GM12865 (cell line): ENCODE measurements at regions not wholly inside any gene's neighbourhood (a gene's known extent, or its start where the extent isn't known, plus 50 kb on each side); places are given as distances from the start of the nearest gene placed in this dataset.

ENCODE experiments used
- DNase-seq: peaks from one replicate; pipeline ENCODE4 v3.0.0; 2010; ENCODE audit warnings: low read depth
- H3K4me3 ChIP-seq: 2 replicates; pipeline ENCODE4 v1.5.1; 2011; ENCODE audit warnings: mild to moderate bottlenecking, low read depth, low read length, control low read depth
- TF ChIP-seq, protein P1 (sequence below): IDR thresholded peaks from 2 replicates; pipeline ENCODE4 v1.5.1; 2011; ENCODE audit warnings: low read length, control low read depth, low read depth, inconsistent platforms; ENCODE audit not compliant: insufficient read depth; ENCODE audit errors: missing control alignments

DNA sequence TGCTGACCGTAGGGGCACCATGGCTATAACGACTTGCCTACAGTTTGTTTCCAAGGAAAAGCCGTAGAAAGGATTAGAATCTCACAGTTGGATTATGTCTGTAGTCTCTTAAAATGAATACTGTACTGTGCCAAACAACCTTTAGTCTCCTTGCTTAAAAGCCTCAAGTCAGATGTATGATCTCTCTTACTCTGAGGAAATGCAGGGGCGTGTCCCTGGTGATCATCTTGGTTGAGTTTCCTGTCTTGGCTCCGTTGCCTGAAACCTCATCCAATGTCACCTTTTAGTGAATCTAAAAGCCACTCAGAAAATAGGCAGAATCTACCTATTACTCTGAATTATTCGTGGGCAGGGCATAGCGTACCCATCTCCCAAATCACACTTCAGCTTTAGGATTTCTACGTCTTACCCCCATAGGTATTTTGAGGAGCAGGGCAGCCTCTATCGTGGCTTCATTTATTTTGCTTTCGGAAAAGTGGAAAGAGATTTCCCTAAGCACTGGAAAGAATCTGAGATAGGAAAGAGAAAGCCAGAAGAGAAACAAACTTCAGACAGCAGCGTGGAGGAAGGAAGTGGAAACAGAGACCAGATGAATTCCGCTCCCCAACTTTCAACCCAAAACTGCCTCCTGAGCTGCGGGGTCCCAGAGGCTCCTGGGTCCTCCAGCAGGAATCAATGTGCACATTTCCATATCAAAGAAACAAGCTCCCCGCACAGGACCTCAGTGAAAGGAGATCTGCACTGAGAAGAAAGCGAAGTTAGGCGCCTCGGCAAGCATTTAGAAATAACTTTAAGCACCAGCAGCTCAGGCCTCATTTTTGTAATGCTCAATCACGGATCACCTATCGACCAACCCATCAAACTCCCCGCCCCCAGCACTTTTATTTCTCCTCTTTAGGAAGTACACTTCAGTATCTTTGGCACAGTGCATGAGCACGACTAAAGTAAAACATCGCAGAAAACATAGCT, 245.8 kb downstream of the ETS1 start:
- DNase-seq = no peak
- TF ChIP-seq, protein P1, sequence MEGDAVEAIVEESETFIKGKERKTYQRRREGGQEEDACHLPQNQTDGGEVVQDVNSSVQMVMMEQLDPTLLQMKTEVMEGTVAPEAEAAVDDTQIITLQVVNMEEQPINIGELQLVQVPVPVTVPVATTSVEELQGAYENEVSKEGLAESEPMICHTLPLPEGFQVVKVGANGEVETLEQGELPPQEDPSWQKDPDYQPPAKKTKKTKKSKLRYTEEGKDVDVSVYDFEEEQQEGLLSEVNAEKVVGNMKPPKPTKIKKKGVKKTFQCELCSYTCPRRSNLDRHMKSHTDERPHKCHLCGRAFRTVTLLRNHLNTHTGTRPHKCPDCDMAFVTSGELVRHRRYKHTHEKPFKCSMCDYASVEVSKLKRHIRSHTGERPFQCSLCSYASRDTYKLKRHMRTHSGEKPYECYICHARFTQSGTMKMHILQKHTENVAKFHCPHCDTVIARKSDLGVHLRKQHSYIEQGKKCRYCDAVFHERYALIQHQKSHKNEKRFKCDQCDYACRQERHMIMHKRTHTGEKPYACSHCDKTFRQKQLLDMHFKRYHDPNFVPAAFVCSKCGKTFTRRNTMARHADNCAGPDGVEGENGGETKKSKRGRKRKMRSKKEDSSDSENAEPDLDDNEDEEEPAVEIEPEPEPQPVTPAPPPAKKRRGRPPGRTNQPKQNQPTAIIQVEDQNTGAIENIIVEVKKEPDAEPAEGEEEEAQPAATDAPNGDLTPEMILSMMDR = no peak
- no peak overlapping the region for H3K4me3 ChIP-seq

DNA sequence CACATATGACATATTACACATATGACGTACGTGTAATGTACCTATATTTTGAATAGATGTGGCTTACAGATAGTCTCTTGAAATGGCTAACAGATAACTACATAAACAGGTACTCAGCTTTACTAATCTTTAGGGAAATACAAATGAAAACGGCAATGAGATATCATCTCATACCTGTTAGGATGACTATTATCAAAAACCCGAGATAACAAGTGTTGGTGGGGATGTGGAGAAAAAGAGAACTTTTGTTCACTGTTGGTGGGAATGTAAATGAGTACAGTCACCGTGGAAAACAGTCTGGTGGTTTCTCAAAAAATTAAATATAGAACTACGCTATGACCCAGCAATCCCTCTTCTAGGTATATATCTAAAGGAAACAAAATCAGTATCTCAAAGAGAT, 247.6 kb downstream of the ETS1 start:
- no peak for DNase-seq
- no peak overlapping the region for H3K4me3 ChIP-seq
- TF ChIP-seq, protein P1 = no peak

DNA sequence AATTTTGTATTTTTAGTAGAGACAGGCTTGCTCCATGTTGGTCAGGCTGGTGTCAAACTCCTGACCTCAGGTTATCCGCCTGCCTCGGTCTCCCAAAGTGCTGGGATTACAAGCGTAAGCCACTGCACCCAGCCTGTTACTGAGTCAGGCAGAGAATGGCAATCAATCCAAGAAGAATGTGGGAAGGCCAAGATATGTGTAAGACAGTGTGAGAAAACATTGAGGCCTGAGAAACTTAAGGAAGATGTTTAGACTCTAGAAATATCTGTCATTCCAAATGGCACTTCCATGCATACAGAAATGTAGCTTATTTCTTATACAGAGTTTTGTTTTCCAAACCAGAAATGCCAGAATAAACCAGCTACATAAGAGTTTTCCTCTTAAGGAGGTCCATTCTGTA, 248.5 kb downstream of the ETS1 start:
- TF ChIP-seq, protein P1 = no peak
- no peak overlapping the region for H3K4me3 ChIP-seq
- DNase-seq = no peak

DNA sequence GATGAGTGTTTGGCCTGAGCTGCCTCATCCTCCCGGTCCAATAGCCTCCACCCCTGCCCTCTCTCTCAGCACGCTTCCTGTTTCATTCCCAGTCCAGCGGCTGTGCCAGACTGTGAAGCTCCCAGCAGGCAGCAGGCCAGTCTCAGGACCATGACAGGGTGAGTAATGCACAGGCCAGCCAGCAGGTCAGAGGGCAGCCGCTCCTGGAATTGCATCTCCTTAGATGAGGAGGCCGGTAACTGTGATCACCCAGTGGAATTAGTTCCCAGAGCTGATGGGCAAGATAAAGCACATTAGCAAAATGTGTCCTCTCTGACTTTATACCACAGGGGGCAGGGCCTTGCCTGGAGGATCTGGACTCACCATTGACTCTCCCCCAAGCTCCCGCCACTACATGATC, 251.2 kb downstream of the ETS1 start:
- H3K4me3 ChIP-seq = no peak overlapping the region
- no peak for DNase-seq
- TF ChIP-seq, protein P1 = no peak

DNA sequence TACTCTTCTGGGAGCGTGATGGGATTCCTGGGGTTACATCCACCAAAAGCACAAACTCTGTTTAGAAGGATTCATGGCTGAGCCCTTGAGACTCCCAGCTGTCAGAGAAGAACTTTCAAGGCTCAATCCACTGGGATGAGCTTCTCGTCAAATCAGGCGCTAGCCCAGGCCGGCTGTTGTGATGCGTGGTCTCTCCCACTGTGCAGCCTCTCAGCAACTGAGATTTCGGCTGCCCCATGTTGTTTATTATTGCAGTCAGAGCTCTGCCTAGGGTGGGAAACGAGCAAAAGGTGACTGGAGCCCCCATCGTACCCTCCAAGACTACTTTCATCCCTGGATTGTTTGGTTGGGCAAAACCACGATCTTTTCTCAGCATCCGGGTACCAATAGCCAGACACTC, 251.6 kb downstream of the ETS1 start:
- no peak overlapping the region for H3K4me3 ChIP-seq
- DNase-seq = no peak
- TF ChIP-seq, protein P1 = no peak

DNA sequence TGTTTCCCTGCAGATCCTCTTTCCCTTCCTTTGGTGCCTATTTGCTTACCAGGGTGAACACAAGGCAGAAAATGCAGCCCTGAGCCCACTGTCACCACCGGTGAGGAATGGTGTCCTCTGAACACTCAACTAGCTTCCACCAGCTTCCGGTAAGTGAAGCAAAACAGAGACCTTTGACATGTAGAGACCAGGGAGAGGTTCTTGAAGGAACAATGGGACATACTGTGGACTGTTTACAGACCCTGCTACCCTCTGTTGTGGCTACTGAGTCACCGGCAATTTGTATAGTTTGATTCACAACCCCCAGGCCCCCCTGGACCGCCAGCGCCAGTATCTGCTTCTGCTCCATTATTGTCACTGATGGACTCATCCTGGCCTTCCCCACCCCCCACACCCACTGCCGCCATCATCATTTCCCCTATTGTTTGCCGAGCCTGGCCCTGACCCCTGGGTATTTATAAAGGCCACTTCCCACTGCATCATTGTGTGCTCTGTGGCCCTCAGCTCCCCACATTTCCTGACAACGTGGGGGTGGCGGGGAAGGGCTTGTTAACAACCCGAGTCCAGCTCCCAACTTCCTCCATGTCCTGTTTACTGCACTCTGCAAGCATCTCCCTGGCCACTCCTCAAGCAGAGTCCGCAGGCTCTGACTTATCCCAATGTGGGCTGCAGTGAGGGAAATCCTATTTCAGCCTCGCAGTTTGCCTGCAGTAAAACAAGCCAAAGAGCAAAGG, 252.9 kb downstream of the ETS1 start:
- no peak overlapping the region for H3K4me3 ChIP-seq
- DNase-seq = no peak
- TF ChIP-seq, protein P1 = no peak

DNA sequence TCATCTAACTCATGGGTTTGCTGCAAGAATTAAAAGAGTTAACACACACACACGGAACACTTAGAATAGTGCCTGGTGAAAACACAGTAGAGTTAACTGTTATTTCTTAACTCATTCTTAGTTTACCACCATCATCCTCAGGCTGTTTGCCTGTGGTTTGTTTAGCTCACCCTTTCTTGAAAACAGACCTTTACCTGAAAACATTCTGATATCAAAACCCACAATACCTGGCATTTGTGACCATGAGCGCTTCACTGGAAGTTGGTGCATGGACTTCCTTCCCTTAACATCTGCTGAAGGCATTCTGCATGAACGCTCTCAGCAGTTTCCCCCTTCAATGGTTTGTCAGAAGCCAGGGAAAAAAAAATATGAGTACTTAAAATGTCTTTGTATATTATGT, 256.0 kb downstream of the ETS1 start:
- TF ChIP-seq, protein P1 = no peak
- no peak overlapping the region for H3K4me3 ChIP-seq
- DNase-seq = no peak
